M059J (cell line): ENCODE measurements at regions not wholly inside any gene's neighbourhood (a gene's known extent, or its start where the extent isn't known, plus 50 kb on each side); places are given as distances from the start of the nearest gene placed in this dataset.
A peak's percentile ranks its signal among the peaks of the same experiment; 100 is the strongest.
"Not testable (repeated sequence)": the region's sequence is repeated elsewhere in the genome, so short reads cannot be mapped to it uniquely, and the experiment has no call there.

Experiments
- DNase-seq: peaks from one replicate; pipeline ENCODE4 v3.0.0-alpha.2; 2012; ENCODE audit warnings: low read depth

DNA sequence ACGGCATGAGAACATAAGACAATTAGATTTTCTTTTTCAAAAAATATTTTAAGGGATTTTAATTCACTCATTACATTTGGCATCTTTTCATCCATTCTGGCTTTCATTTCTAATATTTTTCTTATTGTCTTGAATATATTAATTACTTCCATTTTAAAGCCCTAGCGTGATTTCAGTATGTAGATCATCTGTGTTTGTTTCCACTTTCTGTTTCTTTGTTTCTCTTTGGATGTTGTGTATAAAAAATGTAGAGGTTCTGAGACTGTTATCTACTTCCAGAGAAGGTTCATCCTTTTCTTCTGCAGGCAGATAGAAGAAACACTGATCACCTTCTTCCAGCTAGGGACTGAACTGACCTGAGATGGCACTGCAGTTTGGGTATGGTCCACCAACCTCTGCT, 664.4 kb upstream of the SLC39A10 start:
- no peak for DNase-seq

- no peak for DNase-seq
These were observed 671.8 kb upstream of the SLC39A10 start for GRCh38 chr2:194985258-194985657.

GRCh38 chr2:194962254-194962653, 694.8 kb upstream of the SLC39A10 start:
- no peak for DNase-seq

GRCh38 chr2:194954218-194954617, 702.8 kb upstream of the SLC39A10 start:
- DNase-seq = no peak

GRCh38 chr2:194946826-194947225, 710.2 kb upstream of the SLC39A10 start:
- no peak for DNase-seq

DNA sequence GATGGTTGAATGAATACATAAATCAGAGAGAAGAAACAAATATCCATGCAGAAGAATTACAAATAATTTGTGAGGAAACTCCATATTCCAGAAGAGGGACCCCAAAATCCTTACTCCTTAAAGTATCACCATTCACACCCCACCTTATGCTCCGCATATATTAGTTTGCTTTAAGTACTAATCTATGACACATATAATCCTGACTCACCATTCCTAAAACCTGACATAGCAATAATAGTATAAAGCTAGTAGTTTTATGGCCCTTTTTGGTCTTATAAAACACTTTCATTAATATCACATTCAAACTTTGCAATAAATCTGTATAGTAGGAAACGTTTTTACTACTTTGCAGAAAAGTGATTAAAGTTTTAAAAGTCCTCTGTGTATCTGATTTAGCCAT, 719.0 kb upstream of the SLC39A10 start:
- no peak for DNase-seq

DNA sequence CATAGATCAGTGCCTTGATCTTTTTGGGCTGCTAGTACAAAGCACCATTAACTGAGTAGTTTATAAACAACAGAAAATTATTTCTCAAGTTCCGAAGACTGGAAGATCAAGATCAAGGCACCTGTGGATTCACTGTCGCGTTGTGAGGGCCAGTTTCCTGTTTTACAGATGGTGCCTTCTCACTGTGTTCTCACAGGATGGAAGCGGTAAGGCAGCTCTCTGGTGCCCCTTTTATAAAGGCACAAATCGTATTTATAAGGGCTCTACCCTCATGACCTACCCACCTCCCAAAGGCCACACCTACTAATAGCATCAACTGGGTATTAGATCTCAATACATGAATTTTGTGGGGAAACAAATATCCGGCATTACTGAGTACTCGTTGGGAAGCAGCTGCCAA, 729.5 kb upstream of the SLC39A10 start:
- no peak for DNase-seq

- DNase-seq = no peak
These were observed 730.2 kb upstream of the SLC39A10 start for GRCh38 chr2:194926873-194927272.

DNA sequence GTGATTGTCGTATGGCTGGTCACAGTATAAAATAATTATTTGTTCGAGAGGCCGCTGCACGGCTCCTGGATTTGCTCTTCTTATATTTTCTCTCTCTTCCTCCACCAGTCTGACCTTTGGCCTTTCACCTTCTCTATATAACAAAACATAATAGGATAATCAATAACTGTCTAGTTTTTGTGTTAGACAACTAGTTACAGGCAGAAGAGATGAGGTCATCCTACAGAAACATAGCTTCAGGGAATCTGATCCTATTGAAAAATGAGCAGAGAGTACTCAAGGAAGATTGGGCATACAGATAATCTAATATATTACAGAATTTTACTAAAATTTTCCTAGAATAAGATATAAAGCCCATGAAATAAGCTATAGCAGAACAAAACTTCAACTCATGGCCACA, 731.3 kb upstream of the SLC39A10 start:
- DNase-seq = no peak

- no peak for DNase-seq
These were observed 739.5 kb upstream of the SLC39A10 start for GRCh38 chr2:194917519-194917918.

GRCh38 chr2:194915485-194915884, 741.5 kb upstream of the SLC39A10 start:
- no peak for DNase-seq

GRCh38 chr2:194907569-194907968, 749.5 kb upstream of the SLC39A10 start:
- DNase-seq = no peak

DNA sequence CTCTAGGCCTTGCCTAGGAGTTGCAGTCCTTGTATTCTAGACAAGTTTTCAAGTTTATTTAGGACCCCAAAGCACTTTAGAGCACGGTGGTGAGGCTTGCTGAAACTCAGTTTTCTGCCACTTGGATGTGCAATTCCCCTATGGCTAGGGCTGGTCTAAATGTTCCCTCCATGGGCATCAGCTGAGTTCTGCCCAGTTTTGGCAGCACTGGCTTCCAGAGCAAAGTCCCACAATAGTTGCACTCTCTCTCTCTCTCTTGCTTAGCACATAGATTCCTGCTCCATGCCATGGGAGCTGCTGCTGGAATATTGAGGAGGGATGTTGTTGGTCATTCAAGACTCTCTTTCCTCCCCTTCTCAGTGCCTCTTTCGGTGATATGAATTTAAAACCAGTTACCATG, 760.2 kb upstream of the SLC39A10 start:
- DNase-seq = no peak

DNA sequence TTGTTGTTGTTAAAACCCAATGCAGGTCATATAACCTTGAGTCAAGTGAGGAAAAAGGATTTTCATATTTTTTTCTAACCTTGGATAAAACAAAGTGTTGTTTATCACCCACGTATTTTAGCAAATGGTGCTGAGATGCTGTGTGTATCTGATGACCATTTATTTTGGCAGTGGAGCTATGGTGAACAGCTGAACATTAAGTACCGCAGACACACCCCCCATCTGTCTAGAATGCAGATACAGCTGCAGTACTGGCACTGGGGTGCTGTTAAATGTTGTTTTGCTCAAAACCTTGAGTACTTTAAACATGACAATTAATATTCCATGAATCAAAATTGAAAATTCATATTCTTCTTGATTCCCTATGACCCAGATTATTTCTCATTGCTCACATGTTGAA, 773.3 kb upstream of the SLC39A10 start:
- no peak for DNase-seq

GRCh38 chr2:194870974-194871535, 786.0 kb upstream of the SLC39A10 start:
- DNase-seq = no peak

GRCh38 chr2:194867328-194867727, 789.7 kb upstream of the SLC39A10 start:
- peak; percentile 15 for DNase-seq

GRCh38 chr2:194854941-194855340, 802.1 kb upstream of the SLC39A10 start:
- DNase-seq = no peak

GRCh38 chr2:194842871-194843270, 814.2 kb upstream of the SLC39A10 start:
- DNase-seq = no peak

DNA sequence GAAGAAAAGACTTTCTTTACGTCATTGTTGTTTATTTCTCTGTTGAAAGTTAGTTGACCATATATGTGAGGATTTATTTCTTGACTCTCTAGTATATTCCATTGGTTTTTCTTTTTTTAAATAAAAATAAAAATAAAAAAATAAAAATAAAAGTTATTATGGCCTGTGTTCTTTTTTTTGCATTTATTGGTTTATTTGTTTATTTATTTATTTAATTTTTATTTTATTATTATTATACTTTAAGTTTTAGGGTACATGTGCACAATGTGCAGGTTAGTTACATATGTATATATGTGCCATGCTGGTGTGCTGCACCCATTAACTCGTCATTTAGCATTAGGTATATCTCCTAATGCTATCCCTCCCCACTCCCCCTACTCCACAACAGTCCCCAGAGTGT, 822.7 kb upstream of the SLC39A10 start:
- not testable (repeated sequence) for DNase-seq

DNA sequence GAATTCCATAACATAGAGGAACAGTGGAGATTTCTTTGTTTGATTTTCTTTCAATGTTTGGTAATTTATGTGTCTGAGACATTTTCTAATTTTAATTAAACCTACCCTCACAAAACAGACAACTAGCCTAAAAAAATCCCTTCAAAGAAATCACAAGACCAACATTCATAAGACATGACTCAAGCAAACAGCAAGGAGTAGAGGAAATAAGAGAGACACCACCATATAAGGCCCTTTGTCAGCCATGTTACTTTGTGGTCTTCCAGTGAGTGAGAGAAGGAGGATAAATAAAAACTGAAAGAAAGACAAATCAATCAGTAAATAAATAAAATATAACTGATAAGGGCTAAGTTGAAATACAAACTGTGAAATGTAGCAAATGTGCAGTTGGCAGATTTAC, 830.8 kb upstream of the SLC39A10 start:
- DNase-seq = peak; percentile 52

DNA sequence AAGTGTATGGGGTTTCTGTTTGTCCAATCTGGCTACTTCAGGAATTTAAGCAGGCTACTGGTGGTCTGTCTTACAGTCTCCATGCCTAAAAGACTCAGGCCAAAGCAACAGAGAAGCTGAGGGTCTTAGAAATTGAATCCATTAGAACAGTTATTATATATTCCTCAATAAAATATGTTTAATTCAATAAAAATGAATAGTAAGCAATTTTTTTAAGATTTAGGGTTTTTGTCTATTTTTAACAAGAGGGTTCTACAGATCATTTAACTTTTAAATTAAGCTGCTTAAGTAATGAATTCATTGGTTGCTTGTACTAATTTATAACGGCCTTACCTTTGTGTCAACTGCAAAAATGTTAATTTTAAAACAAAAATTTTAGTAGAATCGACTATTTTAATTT, 832.6 kb upstream of the SLC39A10 start:
- DNase-seq = no peak

DNA sequence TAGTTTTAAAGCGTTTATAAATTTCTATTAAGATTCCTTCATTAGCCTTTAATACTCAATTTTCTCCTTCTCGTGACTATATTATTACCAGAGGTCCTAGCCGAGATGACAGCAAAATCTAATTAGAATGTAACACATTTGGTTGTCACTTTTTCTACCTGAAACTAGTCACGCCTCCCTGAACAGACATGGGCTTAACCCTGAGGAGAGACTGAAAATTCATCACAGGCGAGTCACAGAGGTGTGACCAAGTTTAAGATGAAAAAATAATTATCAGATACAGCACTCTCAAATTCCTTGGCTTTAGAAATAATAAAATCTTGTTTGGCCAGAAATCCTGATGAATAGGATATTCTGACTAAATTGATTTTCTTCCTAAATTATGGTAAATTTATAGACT, 834.4 kb upstream of the SLC39A10 start:
- no peak for DNase-seq

DNA sequence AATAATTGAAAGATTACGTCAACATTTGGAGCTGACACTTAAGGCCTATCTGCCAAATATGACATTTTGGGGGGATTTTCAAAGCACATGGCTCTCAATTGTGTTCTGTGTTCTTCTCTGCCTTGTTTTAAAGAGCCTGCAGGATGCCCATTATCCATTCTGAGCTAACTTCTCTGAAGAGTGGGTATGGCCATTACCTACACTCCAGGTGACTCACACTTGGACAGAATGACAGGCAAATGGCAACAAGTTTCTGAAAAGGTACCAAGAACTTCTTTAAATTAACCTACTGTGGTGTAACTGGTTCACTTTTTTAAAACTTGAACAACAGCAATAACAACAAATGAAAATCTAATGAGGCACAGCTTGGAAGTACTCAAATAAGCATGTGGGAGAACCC, 834.9 kb upstream of the SLC39A10 start:
- DNase-seq = no peak

GRCh38 chr2:194819367-194819766, 837.7 kb upstream of the SLC39A10 start:
- peak; percentile 1 for DNase-seq

- DNase-seq = peak; percentile 4
These were observed 841.6 kb upstream of the SLC39A10 start for GRCh38 chr2:194815475-194815874.
